ENCODE measurements at regions not wholly inside any gene's neighbourhood (a gene's known extent, or its start where the extent isn't known, plus 50 kb on each side); places are given as distances from the start of the nearest gene placed in this dataset.

- Mint-ChIP-seq H3K27ac (no peak overlapping the region), H3K27me3 (ENCODE audit: insufficient read depth, low read depth) (no peaks in the 10 kb centered on the region), H3K4me1 (peaks cover 7% of the 10 kb centered on the region), H3K9me3 (peaks cover 24% of the 10 kb centered on the region), H3K4me3 (no peak overlapping the region), H3K36me3 (peaks cover 5% of the 10 kb centered on the region)
- peaks cover 11% of the 10 kb centered on the region for H3K4me1 ChIP-seq
- H3K36me3 ChIP-seq: no peaks in the 10 kb centered on the region
- peaks cover 2% of the 10 kb centered on the region for H3K9me3 ChIP-seq (ENCODE audit: low read depth)
- no peak overlapping the region for H3K27ac ChIP-seq
- no peak overlapping the region for H2AFZ ChIP-seq (replicated peaks)
- H3K4me2 ChIP-seq: no peak overlapping the region
- H3K27me3 ChIP-seq: no peaks in the 10 kb centered on the region
- TF ChIP-seq CTCF (IDR thresholded peaks at IDR 0.05) (no peak), EZH2 (IDR thresholded peaks at IDR 0.05) (no peak), EZH2phosphoT487 (IDR thresholded peaks at IDR 0.05) (no peak)
- no peak for DNase-seq (ENCODE audit: low spot score)
- H3K9ac ChIP-seq: no peak overlapping the region
- H3K79me2 ChIP-seq (ENCODE audit: low read depth): no peaks in the 10 kb centered on the region
- no peak overlapping the region for H3K4me3 ChIP-seq
- no peaks in the 10 kb centered on the region for H4K20me1 ChIP-seq (ENCODE audit: low read depth)
- H3F3A ChIP-seq (ENCODE audit: low read depth): no peaks in the 10 kb centered on the region
Measured at GRCh38 chr5:82766206-82766605, 311.0 kb downstream of the TMEM167A start.

GRCh38 chr5:82765765-82766164 lies 311.4 kb downstream of the TMEM167A start:
- Mint-ChIP-seq H3K27ac (no peak overlapping the region), H3K36me3 (peaks cover 1% of the 10 kb centered on the region), H3K27me3 (ENCODE audit: insufficient read depth, low read depth) (no peaks in the 10 kb centered on the region), H3K9me3 (peaks cover 20% of the 10 kb centered on the region), H3K4me3 (no peak overlapping the region), H3K4me1 (peaks cover 7% of the 10 kb centered on the region)
- peak; percentile 3 for DNase-seq (ENCODE audit: low spot score)
- peaks cover 11% of the 10 kb centered on the region for H3K4me1 ChIP-seq
- H3K9me3 ChIP-seq (ENCODE audit: low read depth): no peaks in the 10 kb centered on the region
- no peak overlapping the region for H2AFZ ChIP-seq (replicated peaks)
- no peak overlapping the region for H3K9ac ChIP-seq
- no peak for TF ChIP-seq EZH2 (IDR thresholded peaks at IDR 0.05)
- no peak for TF ChIP-seq EZH2phosphoT487 (IDR thresholded peaks at IDR 0.05)
- TF ChIP-seq CTCF (IDR thresholded peaks at IDR 0.05): no peak
- no peaks in the 10 kb centered on the region for H4K20me1 ChIP-seq (ENCODE audit: low read depth)
- H3F3A ChIP-seq (ENCODE audit: low read depth): no peaks in the 10 kb centered on the region
- H3K4me3 ChIP-seq: no peak overlapping the region
- no peak overlapping the region for H3K27ac ChIP-seq
- no peak overlapping the region for H3K4me2 ChIP-seq
- no peaks in the 10 kb centered on the region for H3K27me3 ChIP-seq
- H3K36me3 ChIP-seq: no peaks in the 10 kb centered on the region
- no peaks in the 10 kb centered on the region for H3K79me2 ChIP-seq (ENCODE audit: low read depth)

GRCh38 chr5:82760856-82761255 lies 316.3 kb downstream of the TMEM167A start:
- Histone ChIP-seq H2AFZ (replicated peaks) (no peak overlapping the region), H4K20me1 (ENCODE audit: low read depth) (no peaks in the 10 kb centered on the region), H3F3A (ENCODE audit: low read depth) (no peaks in the 10 kb centered on the region), H3K27me3 (no peaks in the 10 kb centered on the region), H3K4me1 (peaks cover 3% of the 10 kb centered on the region), H3K9ac (no peak overlapping the region), H3K27ac (no peak overlapping the region), H3K4me3 (no peak overlapping the region), H3K9me3 (ENCODE audit: low read depth) (no peaks in the 10 kb centered on the region), H3K4me2 (no peak overlapping the region), H3K36me3 (no peaks in the 10 kb centered on the region), H3K79me2 (ENCODE audit: low read depth) (no peaks in the 10 kb centered on the region)
- Mint-ChIP-seq H3K27me3 (ENCODE audit: insufficient read depth, low read depth) (no peaks in the 10 kb centered on the region), H3K36me3 (no peaks in the 10 kb centered on the region), H3K4me3 (no peak overlapping the region), H3K4me1 (peaks cover 3% of the 10 kb centered on the region), H3K27ac (no peak overlapping the region), H3K9me3 (peaks cover 6% of the 10 kb centered on the region)
- TF ChIP-seq EZH2 (IDR thresholded peaks at IDR 0.05) (no peak), EZH2phosphoT487 (IDR thresholded peaks at IDR 0.05) (no peak), CTCF (IDR thresholded peaks at IDR 0.05) (no peak)
- no peak for DNase-seq (ENCODE audit: low spot score)
